LoVo (cell line): ENCODE measurements at regions not wholly inside any gene's neighbourhood (a gene's known extent, or its start where the extent isn't known, plus 50 kb on each side); places are given as distances from the start of the nearest gene placed in this dataset.

Experiments
- DNase-seq: peaks from one replicate; pipeline ENCODE4 v3.0.0-alpha.2; 2016; ENCODE audit warnings: low spot score

DNA sequence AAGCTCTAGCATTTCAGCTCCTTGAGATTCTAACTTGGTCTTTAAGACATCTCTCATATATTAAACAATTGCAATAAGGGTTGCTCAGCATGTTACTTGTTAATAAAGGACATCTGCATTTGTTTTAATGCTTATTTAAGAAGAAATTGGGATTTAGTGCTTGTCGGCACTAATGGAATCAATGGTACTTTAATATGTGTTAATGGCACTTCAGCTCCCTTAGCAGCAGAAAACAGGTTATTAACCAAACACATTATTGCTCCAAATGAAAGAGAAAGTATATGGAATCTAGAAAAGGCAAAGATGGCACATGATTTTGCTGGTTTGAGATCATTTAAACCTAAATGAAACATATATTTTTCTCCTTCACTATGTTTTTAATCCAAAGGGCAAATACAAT is 137.3 kb upstream of the GOLIM4 start:
- no peak for DNase-seq

- no peak for DNase-seq
Measured at GRCh38 chr3:168223085-168223484, 127.4 kb upstream of the GOLIM4 start.

DNA sequence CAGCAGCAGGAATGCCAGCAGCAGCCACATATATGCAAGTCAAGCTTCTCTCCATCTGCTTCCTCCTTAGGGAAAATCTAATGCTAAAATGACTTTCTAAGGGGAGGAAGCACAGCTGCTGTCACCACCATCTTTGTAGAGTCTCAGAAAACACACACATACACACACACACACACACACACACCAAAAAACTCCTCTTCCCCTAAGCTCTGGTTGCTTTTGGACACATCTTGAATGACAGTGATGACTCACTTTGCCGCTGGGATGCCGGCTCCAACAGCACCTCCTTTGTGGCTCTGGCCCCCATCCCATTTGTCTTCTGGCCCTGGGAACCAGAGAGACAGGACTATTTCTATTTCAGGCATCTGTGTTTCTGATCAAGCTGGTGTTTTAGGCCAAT is 124.8 kb upstream of the GOLIM4 start:
- DNase-seq, result no peak

- DNase-seq, result no peak
Measured at GRCh38 chr3:168219530-168219929, 123.8 kb upstream of the GOLIM4 start.

DNA sequence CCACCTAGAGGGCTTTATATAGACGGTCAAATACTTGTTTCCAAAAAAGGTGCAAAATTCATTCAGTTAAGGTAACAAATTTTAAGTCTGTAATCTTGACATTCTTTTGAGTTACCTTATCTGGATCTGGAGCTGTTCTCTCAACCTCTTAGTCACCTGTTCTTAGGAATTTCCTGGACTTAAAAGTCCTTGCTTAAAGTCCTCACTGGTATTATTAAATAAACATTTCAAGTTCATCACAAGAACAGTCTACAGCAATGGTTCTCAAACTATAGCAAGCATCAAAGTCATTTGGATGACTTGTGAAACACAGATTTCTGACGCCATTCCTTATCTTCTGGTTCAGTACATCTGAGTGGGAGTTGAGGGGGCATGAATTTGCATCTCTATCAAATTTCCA is 122.9 kb upstream of the GOLIM4 start:
- DNase-seq, result no peak

- DNase-seq, result no peak
Measured at GRCh38 chr3:168216851-168217250, 121.1 kb upstream of the GOLIM4 start.

DNA sequence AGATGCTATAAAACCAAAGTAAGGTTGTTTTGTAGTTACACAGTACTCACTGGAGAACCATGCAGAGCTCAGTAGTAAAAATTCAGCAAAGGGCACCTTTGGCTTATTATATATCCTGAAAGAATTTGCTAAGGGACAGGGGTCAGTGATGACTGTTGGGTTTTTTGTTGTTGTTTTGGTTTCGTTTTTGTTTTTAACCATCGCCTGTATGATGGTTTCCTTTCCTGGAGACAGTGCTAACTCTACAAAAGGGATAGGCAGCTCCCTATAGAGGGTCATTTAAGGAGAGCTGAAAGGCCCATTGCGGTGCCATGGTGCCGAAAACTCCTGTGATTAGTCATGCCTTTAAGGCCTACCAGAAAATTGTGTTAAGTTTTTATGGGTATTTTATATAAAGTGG is 118.2 kb upstream of the GOLIM4 start:
- DNase-seq, result no peak

- DNase-seq, result no peak
Measured at GRCh38 chr3:168212664-168213285, 117.1 kb upstream of the GOLIM4 start.

GRCh38 chr3:168205451-168205850 is 109.7 kb upstream of the GOLIM4 start:
- no peak for DNase-seq

GRCh38 chr3:168197162-168197561 is 101.4 kb upstream of the GOLIM4 start:
- no peak for DNase-seq

DNA sequence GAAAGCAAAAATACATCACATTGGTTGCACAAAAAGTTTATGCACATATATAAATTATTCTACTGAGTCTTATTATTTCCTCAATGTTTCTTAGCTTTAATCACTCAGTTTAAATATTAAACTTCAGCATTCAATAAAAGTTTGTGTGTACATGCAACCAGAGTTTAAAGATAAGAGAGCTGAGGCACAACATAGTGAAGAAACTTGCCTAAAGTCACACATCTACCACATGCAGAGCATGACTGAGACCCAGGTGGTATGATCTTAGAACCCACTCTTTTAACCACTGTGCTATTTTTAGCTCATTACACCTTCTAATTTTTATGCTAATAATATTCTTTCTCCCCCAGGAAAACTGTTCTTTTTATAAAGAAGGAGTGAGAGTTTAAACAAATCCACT is 96.1 kb upstream of the GOLIM4 start:
- DNase-seq, result no peak

DNA sequence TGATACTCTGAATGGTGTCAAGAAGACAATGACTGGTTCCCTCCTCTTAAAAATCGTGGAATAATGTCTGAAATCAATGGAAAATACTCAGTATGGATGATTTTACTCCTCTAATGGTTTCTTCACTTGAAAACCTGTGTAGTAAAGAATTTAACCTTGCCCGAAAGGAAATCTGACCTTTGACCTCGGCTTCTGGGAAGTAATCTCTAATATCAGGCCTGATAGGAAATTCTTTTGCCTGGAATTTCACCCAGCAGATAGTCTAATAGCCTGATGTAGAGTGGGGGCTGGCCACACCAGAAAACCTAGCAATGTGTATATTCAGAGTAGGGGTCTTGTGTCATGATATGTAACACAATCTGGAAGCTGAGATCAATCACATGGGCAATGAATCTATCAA is 91.5 kb upstream of the GOLIM4 start:
- no peak for DNase-seq

- no peak for DNase-seq
Measured at GRCh38 chr3:168186293-168186983, 90.7 kb upstream of the GOLIM4 start.

DNA sequence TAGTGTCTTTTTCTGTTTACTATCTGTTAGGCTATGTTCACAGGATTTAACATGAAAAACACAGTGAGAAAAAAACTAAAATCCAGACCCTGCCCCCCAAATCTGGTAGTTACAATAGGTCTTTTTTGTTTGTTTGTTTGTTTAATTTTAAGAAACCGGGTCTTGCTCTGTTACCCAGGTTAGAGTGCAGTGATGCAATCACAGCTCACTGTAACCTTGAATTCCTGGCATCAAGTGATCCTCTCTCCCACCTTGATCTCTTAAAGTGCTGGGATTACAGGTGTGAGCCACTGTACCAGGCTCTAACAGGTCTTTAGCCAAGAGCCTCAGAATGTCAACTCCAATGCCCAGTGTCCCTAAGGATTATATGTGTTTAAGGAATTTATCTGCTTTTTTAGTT is 88.0 kb upstream of the GOLIM4 start:
- no peak for DNase-seq

DNA sequence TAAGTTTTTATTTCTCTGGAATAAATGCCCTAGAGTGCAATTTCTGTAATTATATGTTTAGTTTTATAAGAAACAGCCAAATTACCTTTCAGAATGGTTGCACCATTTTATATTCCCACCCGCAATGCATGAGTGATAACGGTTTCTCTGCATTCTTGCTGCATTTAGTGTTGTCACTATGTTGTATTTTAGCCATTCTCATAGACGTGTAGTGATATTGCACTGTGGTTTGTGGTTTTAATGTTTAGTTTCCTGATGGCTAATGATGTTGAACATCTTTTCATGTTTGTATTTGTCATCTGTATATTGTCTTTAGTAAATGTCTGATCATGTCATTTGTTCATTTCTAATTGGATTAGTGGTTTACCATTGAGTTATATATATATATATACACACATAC is 73.0 kb upstream of the GOLIM4 start:
- no peak for DNase-seq

DNA sequence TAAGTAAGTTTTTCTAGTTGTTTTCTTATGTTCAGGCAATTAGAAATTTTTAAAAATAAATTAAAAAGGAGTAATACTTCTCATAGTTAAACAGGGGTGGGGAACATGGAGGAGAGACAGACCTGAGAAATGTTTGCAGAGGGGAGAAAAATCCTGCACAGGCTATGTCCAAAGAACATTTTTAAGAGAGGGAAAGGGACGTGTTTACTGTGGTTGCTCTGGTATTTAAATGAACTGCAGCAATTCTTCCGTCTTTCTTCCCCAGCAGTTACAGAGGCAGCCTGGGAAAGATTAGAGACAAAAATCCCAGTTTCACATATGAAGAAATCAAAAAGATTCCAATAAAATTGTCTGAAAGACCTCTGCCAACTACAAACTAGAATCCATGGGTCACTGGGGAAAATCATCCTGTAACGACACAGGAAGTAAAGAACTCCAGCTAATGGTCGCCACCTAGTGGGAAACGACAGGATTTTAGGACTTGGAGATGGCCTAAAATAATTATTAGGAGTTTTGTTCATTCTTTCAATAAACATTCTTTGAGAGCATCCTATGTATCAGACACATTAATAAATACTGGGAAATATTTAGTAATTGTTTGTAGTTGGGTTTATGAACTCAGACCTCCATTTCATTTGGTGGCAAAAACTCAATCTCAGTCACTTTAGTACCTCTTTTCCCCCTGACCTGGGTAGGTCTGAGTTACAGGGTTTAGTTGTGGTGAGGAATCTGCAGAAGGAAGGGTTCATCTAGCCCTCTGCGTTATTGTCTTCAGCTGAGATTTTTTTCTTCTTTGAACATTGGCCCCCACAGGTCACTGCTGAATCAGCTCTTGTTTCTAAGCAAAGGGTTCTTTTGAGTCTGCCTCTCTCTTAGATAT is 69.9 kb upstream of the GOLIM4 start:
- DNase-seq, result peak; percentile 71

- DNase-seq, result no peak
Measured at GRCh38 chr3:168162172-168162571, 66.4 kb upstream of the GOLIM4 start.

GRCh38 chr3:168161696-168162095 is 66.0 kb upstream of the GOLIM4 start:
- DNase-seq, result no peak

DNA sequence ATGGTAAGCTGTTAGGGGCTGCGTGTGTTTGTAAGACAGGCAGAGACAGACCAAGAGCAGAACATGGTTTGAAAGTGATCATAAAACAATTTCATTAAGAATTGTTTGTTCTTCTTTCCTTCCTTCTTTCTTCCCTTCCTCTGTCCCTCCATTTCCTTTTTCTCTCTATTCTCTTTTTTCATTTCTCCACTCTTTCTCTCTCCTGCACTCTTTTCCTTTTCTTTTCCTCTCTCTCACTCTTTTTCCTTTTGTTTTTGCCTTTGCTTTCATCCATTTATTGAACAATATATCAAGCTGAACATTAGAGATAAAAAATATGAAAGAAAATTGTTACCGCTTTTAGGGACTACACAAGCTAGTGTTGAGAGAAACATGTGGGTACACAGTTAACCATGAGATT is 62.2 kb upstream of the GOLIM4 start:
- no peak for DNase-seq

DNA sequence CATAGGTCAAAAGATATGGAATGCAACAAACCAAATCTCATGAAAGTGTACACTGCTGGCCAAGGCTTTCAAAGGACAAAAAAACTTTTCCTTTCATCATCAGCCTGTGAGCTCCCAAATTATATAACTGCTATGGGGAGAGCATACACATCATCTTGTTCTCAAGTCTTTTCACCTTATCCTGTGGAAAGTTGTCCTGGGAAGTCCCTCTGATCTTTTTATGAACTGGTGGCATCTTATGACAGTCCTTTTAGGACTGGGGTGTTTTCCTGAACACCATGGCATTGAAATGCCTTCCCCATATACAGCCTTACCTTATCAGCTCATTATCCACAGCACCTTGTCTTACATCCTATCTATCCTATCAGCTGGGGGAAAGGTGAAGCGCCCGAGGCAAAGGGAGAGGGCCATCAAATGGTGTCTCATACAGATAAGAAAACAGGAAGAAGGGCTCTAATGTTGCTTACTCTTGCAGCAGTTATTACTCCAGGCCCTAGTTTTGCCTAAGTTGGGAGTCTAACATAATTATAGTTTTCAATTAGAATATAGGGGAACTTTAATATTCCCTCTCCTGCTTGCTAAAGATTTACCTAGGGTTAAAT is 61.5 kb upstream of the GOLIM4 start:
- peak; percentile 31 for DNase-seq

DNA sequence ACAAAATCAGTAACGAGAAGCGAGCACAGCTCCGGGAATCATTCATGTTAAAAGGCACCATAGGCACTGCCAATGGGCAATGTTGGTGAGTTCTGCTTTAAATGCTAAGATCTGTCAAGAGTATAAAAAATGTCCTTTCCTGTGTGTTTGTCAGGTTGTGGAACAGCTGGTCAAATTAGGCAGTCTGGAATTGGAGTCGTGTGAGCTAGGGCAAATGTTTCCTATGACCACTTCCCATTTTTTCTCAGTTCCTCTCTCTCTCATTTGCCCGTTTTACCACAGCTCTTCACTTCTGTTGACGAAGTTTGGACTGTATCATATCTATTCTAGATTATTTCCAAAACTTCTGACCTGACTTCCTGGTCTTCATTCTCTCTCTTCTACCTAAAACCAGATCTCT is 60.8 kb upstream of the GOLIM4 start:
- DNase-seq, result no peak

GRCh38 chr3:168155303-168155702 is 59.6 kb upstream of the GOLIM4 start:
- no peak for DNase-seq

DNA sequence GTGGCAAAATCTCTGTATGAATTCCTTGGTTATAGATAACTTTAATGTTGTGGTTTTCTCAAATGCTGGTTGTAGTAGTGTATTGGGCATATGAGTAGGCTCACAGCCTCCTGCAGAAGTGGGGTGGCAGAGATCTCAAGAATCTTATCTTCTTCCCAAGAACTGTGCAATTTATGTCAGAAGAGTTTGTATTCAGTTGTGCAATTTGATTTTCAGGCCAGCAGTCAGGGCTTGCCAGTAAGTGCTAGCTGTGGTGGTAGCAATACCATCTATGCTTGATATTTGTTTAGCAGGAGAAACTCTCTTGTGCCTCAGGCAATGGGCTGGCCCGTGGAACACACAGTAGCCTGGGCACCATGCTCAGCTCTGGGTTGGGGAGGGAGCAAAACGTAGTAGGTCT is 58.4 kb upstream of the GOLIM4 start:
- no peak for DNase-seq
